ENCODE measurements at regions not wholly inside any gene's neighbourhood (a gene's known extent, or its start where the extent isn't known, plus 50 kb on each side); places are given as distances from the start of the nearest gene placed in this dataset.

DNA sequence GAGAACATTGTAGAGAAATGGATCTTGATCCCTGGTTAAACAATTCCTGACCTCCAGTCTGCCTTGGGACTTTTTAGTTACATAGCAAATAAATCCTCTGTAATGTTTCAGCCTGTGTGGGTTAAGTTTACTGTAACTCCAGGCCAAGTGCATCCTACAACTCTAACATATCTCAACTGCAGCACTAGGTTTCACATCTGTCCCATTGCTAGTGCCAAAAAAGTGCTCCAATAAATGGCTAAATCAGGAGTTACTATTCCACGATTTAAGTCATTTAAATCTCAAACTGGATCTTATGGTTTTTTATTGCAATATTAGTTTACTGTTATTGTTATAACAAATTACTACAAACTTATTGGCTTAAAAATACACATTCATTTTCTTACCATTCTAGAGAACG lies 479.6 kb downstream of the GPAM start:
- Histone ChIP-seq H3K4me3 (ENCODE audit: low read length, poor library complexity, severe bottlenecking) (no peak overlapping the region), H4K20me1 (ENCODE audit: insufficient read depth, low read length, poor library complexity, severe bottlenecking) (no peaks in the 10 kb centered on the region), H3K9ac (ENCODE audit: low read depth, low read length, poor library complexity, severe bottlenecking) (no peak overlapping the region), H3K36me3 (ENCODE audit: insufficient read depth, low read length) (no peaks in the 10 kb centered on the region), H3K9me3 (ENCODE audit: insufficient read depth, low read depth, low read length) (no peaks in the 10 kb centered on the region), H3K27me3 (ENCODE audit: insufficient read depth, low read length, poor library complexity, severe bottlenecking) (no peaks in the 10 kb centered on the region), H2AFZ (ENCODE audit: low read length) (no peak overlapping the region), H3K4me1 (ENCODE audit: insufficient read depth, low read length, poor library complexity, severe bottlenecking) (no peaks in the 10 kb centered on the region), H3K79me2 (ENCODE audit: insufficient read depth, low read length) (no peaks in the 10 kb centered on the region), H3K4me2 (ENCODE audit: low read depth, low read length, poor library complexity, severe bottlenecking) (no peak overlapping the region), H3F3A (ENCODE audit: low read depth) (no peaks in the 10 kb centered on the region), H3K9me2 (replicated peaks; ENCODE audit: low read depth, low read length) (no peaks in the 10 kb centered on the region)
- no peak for TF ChIP-seq EZH2phosphoT487 (IDR thresholded peaks at IDR 0.05; ENCODE audit: borderline replicate concordance)
- TF ChIP-seq, protein P1, sequence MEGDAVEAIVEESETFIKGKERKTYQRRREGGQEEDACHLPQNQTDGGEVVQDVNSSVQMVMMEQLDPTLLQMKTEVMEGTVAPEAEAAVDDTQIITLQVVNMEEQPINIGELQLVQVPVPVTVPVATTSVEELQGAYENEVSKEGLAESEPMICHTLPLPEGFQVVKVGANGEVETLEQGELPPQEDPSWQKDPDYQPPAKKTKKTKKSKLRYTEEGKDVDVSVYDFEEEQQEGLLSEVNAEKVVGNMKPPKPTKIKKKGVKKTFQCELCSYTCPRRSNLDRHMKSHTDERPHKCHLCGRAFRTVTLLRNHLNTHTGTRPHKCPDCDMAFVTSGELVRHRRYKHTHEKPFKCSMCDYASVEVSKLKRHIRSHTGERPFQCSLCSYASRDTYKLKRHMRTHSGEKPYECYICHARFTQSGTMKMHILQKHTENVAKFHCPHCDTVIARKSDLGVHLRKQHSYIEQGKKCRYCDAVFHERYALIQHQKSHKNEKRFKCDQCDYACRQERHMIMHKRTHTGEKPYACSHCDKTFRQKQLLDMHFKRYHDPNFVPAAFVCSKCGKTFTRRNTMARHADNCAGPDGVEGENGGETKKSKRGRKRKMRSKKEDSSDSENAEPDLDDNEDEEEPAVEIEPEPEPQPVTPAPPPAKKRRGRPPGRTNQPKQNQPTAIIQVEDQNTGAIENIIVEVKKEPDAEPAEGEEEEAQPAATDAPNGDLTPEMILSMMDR (conservative IDR thresholded peaks at IDR 0.05; ENCODE audit: low read length): no peak

DNA sequence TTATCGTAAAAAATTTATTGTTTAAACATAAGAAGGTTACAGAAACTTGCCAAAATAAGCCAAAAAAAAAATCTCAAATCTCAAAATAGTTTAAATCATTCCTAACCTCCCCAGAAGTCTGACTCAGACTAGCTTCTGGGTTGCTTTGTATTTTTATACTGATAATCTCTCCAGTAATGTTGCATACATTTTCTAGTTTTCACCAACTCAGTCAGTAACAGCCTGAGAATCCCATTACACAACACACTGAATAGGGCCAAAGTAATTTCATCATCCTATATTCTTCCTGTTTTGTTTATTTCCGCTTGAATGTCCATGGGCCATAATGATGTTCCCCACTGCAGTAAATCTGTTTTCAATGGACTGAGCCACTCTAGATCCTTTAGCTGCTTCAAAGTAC lies 478.5 kb downstream of the GPAM start:
- no peaks in the 10 kb centered on the region for H3K27me3 ChIP-seq (ENCODE audit: insufficient read depth, low read length, poor library complexity, severe bottlenecking)
- H3K36me3 ChIP-seq (ENCODE audit: insufficient read depth, low read length): no peaks in the 10 kb centered on the region
- H3K4me3 ChIP-seq (ENCODE audit: low read length, poor library complexity, severe bottlenecking): no peak overlapping the region
- H3K4me2 ChIP-seq (ENCODE audit: low read depth, low read length, poor library complexity, severe bottlenecking): no peak overlapping the region
- H3K79me2 ChIP-seq (ENCODE audit: insufficient read depth, low read length): no peaks in the 10 kb centered on the region
- no peaks in the 10 kb centered on the region for H4K20me1 ChIP-seq (ENCODE audit: insufficient read depth, low read length, poor library complexity, severe bottlenecking)
- no peak overlapping the region for H2AFZ ChIP-seq (ENCODE audit: low read length)
- H3K4me1 ChIP-seq (ENCODE audit: insufficient read depth, low read length, poor library complexity, severe bottlenecking): no peaks in the 10 kb centered on the region
- H3K9me2 ChIP-seq (replicated peaks; ENCODE audit: low read depth, low read length): no peaks in the 10 kb centered on the region
- H3K9me3 ChIP-seq (ENCODE audit: insufficient read depth, low read depth, low read length): no peaks in the 10 kb centered on the region
- H3F3A ChIP-seq (ENCODE audit: low read depth): no peaks in the 10 kb centered on the region
- TF ChIP-seq EZH2phosphoT487 (IDR thresholded peaks at IDR 0.05; ENCODE audit: borderline replicate concordance): no peak
- TF ChIP-seq, protein P1 (conservative IDR thresholded peaks at IDR 0.05; ENCODE audit: low read length): no peak
- no peak overlapping the region for H3K9ac ChIP-seq (ENCODE audit: low read depth, low read length, poor library complexity, severe bottlenecking)

DNA sequence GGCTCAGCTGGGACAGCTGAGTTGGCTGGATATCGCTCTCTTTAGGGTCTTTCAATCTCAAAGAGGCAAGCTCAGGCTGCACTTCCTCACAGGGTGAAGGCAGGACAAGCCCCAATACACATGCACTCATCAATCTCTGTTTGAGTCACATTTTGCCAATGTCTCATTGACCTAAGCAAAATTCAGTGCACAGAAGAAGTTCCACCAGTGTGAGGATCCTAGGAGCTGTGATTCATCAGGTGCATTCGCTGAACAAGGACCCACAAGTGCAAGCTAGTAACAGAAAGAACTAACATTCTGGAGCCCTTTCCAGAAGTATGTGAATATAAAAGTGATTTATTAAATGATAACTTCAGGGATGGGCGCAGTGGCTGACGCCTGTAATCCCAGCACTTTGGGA lies 477.2 kb downstream of the GPAM start:
- no peak overlapping the region for H3K9ac ChIP-seq (ENCODE audit: low read depth, low read length, poor library complexity, severe bottlenecking)
- H3K9me2 ChIP-seq (replicated peaks; ENCODE audit: low read depth, low read length): no peaks in the 10 kb centered on the region
- no peaks in the 10 kb centered on the region for H3F3A ChIP-seq (ENCODE audit: low read depth)
- H3K4me1 ChIP-seq (ENCODE audit: insufficient read depth, low read length, poor library complexity, severe bottlenecking): no peaks in the 10 kb centered on the region
- no peaks in the 10 kb centered on the region for H3K9me3 ChIP-seq (ENCODE audit: insufficient read depth, low read depth, low read length)
- no peak for TF ChIP-seq EZH2phosphoT487 (IDR thresholded peaks at IDR 0.05; ENCODE audit: borderline replicate concordance)
- TF ChIP-seq, protein P1 (conservative IDR thresholded peaks at IDR 0.05; ENCODE audit: low read length): no peak
- no peaks in the 10 kb centered on the region for H4K20me1 ChIP-seq (ENCODE audit: insufficient read depth, low read length, poor library complexity, severe bottlenecking)
- H3K36me3 ChIP-seq (ENCODE audit: insufficient read depth, low read length): no peaks in the 10 kb centered on the region
- no peak overlapping the region for H2AFZ ChIP-seq (ENCODE audit: low read length)
- H3K27me3 ChIP-seq (ENCODE audit: insufficient read depth, low read length, poor library complexity, severe bottlenecking): no peaks in the 10 kb centered on the region
- H3K4me3 ChIP-seq (ENCODE audit: low read length, poor library complexity, severe bottlenecking): no peak overlapping the region
- no peaks in the 10 kb centered on the region for H3K79me2 ChIP-seq (ENCODE audit: insufficient read depth, low read length)
- no peak overlapping the region for H3K4me2 ChIP-seq (ENCODE audit: low read depth, low read length, poor library complexity, severe bottlenecking)

Data from Loucy (cell line).